Stimulated activated CD8-positive, alpha-beta memory T cell treated with anti-CD3 and anti-CD28 coated beads, Interleukin-4, amount 100 ng/mL, for 48 hours (primary cell): ENCODE measurements at regions not wholly inside any gene's neighbourhood (a gene's known extent, or its start where the extent isn't known, plus 50 kb on each side); places are given as distances from the start of the nearest gene placed in this dataset.

Experiments used
- DNase-seq: peaks from one replicate; pipeline ENCODE4 v3.0.0-alpha.2; 2020

DNA sequence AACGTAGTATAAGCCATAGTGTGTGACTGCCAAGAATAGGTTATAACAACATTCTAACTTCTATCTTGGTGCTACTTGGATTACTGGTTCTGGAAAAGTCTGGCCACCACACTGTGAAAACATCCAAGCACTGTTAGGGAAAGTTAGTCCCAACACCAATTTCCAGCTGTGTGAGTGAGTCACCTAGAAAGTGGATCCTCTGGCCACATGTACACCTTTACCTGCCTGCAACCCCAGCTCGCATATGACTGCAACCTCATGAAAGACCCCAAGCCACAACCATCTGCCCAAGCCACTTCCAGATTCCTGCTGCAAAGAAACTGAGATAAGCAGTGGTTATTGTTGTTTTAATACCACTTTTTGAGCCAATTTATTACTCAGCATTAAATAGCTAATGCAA is 404.5 kb downstream of the KCTD12 start:
- no peak for DNase-seq

- no peak for DNase-seq
These were observed 411.2 kb downstream of the KCTD12 start for GRCh38 chr13:76474966-76475365.

- DNase-seq, result no peak
These were observed 411.8 kb downstream of the KCTD12 start for GRCh38 chr13:76474356-76474755.

GRCh38 chr13:76473552-76474134 is 412.6 kb downstream of the KCTD12 start:
- peak; percentile 78 for DNase-seq

GRCh38 chr13:76472916-76473315 is 413.3 kb downstream of the KCTD12 start:
- no peak for DNase-seq

- DNase-seq, result no peak
These were observed 414.7 kb downstream of the KCTD12 start for GRCh38 chr13:76471486-76471885.

DNA sequence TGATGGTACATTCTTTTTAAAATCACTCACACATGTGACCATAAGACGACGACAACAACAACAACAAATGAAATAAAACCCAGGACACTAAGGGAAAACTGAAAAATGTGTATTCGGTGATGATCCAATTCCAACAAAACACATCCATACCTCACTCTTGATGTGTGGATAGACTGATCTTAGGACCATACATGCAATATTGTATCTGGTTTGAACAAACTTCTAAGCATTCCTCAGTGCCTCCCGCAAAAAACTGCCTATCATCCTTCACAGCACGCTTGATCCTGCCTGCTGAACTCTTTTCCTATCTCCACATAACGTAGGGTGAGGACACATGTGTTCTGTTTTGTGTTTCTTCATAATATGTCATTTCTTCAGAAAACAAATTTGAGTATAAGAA is 415.2 kb downstream of the KCTD12 start:
- no peak for DNase-seq

DNA sequence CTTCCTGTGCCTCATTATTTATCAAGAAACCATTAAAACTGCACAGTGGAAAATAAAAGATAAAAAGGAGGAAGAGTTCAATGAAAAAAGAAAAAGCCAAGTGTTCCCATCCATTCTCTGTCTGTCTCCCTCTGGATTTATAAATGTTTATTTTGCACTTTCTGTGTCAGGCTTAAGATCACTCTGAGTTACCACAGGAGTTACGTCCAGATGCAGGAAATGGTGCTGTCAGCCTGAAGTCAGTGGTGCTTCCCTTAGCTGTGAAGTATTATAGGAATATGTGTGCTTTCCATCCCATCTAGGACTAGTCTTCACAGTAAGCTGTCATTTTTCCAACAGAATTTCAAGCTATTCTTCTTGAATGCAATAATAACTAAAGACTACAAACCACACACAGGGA is 420.2 kb downstream of the KCTD12 start:
- DNase-seq, result no peak

GRCh38 chr13:76463314-76463713 is 422.9 kb downstream of the KCTD12 start:
- DNase-seq, result no peak

DNA sequence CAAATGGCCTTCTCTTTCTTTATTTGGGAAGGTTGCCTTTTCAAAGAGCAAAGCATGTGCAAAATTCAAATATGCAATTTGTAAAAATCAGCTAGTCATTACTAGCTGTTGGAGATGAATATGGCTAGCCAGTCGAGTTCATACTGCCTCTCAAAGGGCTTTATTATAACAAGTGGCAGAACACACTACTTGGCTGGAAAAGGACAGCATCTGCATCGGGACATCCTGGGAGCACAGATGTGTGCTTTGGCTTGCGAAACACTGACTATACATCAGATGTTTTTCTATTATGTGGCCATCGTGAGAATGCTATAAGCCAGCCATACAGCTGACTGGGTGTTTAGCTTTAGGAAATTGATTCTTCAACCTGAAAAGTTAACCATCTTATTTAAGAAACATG is 424.2 kb downstream of the KCTD12 start:
- DNase-seq, result no peak

DNA sequence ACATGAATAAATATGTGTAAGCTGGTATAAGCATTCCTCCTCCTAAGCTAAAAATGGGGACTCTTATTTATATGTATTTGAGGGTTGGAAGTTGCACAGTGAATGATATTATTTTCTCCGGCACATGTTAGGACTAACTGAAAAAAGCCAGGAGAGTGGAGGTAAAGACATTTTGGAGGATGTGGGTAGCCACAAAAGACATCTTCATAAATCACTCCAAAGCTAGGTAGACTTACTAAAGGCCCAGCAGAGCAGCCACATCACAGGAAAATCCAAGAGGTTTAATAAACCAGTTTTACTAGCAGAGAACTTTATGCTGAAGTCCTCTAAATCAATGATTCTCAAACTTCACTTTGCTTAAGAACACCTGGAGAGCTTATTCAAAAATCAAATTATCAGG is 424.7 kb downstream of the KCTD12 start:
- no peak for DNase-seq

- no peak for DNase-seq
These were observed 426.3 kb downstream of the KCTD12 start for GRCh38 chr13:76459863-76460262.

GRCh38 chr13:76455960-76456359 is 430.2 kb downstream of the KCTD12 start:
- DNase-seq, result no peak

DNA sequence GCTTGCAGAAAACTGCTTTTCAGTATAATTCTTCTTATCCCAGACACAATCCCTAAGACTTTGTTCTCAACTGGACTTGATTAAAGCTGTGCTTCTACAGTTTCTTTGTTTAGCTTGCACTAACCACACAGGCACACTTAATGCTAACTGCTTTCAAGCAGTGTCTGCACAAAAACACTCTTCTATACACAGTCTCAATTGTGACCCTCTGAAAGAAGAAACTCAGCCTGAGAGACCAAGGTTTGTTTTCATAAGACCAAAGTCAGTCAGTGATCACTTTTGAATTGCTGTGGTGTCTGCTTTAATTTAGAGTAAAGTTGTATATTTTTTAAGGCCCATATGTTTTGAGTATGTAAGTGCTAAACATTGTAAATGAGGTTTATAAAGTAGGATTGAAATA is 431.2 kb downstream of the KCTD12 start:
- DNase-seq, result no peak

GRCh38 chr13:76449716-76450115 is 436.5 kb downstream of the KCTD12 start:
- DNase-seq, result no peak

DNA sequence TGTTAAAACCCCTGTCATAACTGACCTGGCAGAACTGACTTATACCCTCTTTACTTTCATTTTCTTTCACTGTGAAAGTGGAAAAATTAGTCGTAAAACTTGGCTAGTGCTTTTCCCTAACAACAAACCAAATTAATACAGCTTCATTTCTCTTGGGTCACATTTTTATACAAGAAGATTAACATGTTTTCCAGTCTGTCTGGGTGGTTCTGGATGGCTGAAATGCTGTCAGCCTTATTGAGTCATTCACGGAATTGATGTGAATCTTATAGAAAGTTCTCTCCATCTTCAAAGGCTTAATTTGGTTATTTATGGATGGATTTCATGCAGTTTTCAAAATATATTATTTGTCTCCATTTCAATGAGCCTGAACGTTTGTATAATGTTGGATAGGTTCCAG is 440.0 kb downstream of the KCTD12 start:
- no peak for DNase-seq

DNA sequence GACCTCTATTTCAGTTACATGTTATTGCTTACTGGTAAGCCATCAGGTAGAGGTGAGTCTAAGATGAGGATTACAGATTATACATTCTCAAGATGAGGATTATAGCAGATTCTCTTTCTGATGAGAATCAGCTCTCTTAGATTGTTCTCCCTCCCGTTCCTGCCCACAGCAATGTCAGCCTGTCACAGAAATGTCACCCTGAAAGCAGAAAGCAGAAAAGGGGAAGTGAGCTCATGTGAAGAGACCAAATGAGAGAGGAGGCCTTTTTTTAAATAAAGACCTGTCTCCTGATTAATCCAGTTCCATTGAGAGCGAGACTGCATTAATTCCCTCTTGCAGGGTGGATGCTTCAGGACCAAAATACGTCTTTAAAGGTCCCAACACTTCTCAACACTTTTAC is 445.6 kb downstream of the KCTD12 start:
- no peak for DNase-seq

DNA sequence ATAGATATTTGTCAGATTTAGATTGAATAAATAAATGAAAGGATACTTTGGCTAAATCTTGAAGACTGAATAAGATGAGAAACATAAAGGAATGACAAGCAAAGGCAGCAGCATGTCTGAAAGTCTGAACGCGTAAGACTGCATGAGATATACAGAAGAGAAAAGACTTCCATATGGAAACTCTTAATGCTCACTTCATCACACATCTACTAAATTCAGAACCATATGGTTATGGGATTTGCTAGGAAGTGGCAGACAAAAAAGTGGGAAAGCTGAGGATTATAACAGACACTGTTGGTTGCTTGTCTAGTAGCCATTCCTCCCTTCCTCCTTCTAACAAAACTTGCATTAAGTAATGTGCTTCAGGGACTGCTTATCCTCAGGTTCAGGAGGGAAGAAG is 446.7 kb downstream of the KCTD12 start:
- DNase-seq, result no peak

DNA sequence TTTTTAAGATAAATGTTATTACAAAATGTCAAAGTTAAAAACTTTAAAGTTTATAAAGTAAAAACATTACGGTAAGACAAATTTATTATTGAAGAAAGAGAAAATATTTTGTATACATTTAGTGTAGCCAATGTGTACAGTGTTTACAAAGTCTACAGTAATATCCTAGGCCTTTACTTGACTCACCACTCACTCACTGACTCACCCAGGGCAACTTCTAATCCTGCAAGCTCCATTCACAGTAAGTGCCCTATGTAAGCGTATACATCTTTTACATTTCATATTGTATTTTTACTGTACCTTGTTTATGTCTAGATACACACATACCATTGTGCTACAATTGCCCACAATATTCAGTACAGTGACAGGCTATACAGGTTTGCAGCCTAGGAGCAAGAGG is 448.2 kb downstream of the KCTD12 start:
- DNase-seq, result no peak

DNA sequence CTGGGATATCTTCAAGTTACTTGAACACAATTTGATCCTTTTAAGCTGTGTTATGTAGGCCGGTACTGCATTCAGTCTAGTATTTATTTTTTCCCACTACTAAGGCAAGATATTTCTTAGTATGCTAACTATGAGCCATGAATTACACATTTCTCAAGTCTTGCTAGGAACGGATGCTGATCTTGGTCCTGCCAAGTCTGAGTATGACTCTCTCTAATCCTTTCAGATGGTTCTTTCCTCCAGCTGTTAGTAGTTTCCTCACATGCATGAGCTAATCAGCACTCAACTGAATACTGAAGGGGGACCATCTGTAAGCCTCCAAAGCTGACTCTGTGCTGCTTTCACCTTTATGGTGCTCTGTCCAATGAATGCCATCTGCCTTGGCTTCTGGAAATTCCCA is 460.3 kb downstream of the KCTD12 start:
- no peak for DNase-seq

GRCh38 chr13:76421011-76421410 is 465.2 kb downstream of the KCTD12 start:
- DNase-seq, result no peak

DNA sequence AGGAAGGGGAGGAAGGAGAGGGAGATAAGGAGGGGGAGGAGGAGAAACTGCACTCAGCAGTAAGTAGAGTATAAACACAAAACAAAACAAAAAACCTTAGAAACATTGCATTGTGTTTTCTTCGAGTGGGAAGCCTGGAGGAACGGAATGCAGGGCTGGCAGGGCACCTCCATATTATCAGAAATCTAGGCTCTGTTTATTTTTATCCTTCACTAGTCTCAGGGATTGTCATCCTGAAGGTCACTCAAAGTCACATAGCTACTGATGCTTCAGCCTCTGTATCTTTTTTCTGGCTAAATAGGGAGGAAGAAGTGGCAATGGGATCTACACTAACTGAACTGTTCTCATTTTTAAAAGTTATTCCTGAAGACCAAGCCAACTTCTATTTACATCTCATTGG is 467.8 kb downstream of the KCTD12 start:
- DNase-seq, result no peak

GRCh38 chr13:76414320-76414719 is 471.9 kb downstream of the KCTD12 start:
- DNase-seq, result no peak

DNA sequence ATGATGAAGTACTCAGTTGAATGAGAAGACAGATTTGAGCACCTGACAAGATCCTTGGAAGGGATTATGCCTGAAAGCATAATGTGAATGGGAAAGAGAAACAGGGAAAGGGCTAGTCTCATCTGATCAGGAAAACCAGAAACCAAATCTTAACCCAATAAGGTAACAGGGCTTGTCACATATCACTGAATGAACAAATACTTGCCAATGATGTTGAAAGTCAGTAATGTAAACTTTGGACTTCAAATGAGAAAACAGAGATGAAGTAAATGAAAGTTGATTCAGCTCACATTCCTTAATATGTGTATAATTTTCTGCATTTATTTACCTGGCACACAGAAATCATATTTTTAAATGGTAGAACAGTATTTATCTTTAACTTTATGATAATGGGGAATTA is 480.0 kb downstream of the KCTD12 start:
- DNase-seq, result no peak

DNA sequence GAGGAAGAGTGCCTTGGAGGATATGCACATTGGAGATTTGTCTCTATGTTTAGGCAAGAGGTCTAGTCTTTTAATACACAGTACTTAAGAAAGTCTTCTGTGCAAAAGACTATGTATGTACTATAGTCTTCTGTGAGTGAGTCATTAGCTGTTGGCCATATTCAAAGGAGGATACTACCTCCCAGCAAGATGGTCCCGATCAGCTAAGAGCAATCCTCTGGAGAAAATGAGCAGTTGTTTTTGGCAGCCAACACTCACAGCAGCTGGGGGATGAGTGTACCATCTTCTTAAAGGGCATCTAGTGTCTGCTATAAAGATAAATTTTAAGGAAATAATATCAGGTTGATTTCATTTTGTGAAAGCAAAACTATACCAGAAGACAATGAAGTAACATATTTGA is 487.8 kb downstream of the KCTD12 start:
- no peak for DNase-seq

DNA sequence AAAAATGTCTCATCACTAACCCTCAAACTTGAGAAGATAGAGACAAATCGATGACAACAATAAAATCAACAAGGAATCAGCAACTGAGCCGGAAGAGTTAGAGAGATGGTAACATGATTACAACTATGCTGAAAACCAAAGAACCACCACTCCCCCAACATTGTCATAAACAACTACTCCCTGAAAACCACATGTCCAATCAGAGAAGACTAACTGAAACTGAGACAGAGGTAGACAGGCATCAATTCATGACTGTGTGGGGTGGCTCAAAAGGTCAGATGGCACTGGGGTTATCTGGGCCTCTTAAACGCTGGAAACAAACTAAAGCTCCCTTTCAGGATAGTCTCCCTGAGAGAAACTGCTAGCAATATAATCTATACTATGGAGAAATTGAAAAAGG is 488.8 kb downstream of the KCTD12 start:
- DNase-seq, result peak; percentile 25
